ENCODE measurements at regions not wholly inside any gene's neighbourhood (a gene's known extent, or its start where the extent isn't known, plus 50 kb on each side); places are given as distances from the start of the nearest gene placed in this dataset.

DNA sequence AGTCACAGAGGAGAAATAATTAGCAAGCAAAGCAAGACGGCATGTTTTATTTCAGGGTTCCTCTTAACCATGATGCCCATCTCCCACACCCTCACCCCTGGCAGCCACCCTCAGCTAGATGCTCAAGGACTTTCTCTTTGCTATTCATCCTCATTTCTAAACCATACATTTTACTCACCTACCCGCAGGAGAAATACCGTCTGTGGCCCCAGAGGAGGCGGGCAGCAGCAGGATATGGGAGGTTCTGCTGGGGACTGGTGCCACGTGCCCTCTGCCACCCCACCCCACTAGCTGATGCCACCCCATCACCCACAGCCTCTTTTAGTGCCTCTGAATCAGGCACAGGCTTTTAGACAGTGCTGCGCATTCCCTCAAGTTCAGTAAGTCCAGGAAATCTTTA lies 168.7 kb upstream of the ITGB1 start:
- Histone ChIP-seq H3K36me3 (ENCODE audit: control insufficient read depth in 2 of 2, insufficient read depth in 1 of 2, low read length in 2 of 2) (no peaks in the 10 kb centered on the region), H3K27ac (ENCODE audit: extremely low read depth, low read depth, low read length) (no peak overlapping the region), H3K9me3 (ENCODE audit: control insufficient read depth, insufficient read depth, low read depth, low read length) (no peaks in the 10 kb centered on the region), H3K4me1 (ENCODE audit: control insufficient read depth, insufficient read depth, low read length) (no peaks in the 10 kb centered on the region), H3K4me3 (ENCODE audit: low read depth, low read length) (no peak overlapping the region)
- TF ChIP-seq FEZF1 (tag by site-specific recombination; IDR thresholded peaks at IDR 0.05): no peak
- TF ChIP-seq ZNF2 (tag by site-specific recombination; IDR thresholded peaks at IDR 0.05): no peak
- TF ChIP-seq ZFP37 (tag by site-specific recombination; IDR thresholded peaks at IDR 0.05): no peak
- TF ChIP-seq, protein P1, sequence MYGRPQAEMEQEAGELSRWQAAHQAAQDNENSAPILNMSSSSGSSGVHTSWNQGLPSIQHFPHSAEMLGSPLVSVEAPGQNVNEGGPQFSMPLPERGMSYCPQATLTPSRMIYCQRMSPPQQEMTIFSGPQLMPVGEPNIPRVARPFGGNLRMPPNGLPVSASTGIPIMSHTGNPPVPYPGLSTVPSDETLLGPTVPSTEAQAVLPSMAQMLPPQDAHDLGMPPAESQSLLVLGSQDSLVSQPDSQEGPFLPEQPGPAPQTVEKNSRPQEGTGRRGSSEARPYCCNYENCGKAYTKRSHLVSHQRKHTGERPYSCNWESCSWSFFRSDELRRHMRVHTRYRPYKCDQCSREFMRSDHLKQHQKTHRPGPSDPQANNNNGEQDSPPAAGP (tag by site-specific recombination; IDR thresholded peaks at IDR 0.05): no peak
- ChIA-PET POLR2A (no interaction called here), CTCF (interaction anchor here (1.3 to 1.9 kb wide), 2 partner anchors 11 to 17 kb away, joined by 4 to 6 read pairs; no protein-coding TSS in a partner anchor)

GRCh38 chr10:33125522-33126517 lies 167.8 kb upstream of the ITGB1 start:
- H3K27ac ChIP-seq (ENCODE audit: extremely low read depth, low read depth, low read length): no peak overlapping the region
- ChIA-PET POLR2A (interaction anchor here (0.6 kb wide), 1 partner anchor 180 kb away, joined by 4 read pairs; no protein-coding TSS in a partner anchor), CTCF (interaction anchor here (0.7 to 1.9 kb wide), 5 partner anchors 7 to 16 kb away, joined by 3 to 7 read pairs (median 4); no protein-coding TSS in a partner anchor)

More at GRCh38 chr10:33125522-33126517, 167.8 kb upstream of the ITGB1 start:
- no peaks in the 10 kb centered on the region for H3K4me1 ChIP-seq (ENCODE audit: control insufficient read depth, insufficient read depth, low read length)
- H3K9me3 ChIP-seq (ENCODE audit: control insufficient read depth, insufficient read depth, low read depth, low read length): no peaks in the 10 kb centered on the region
- no peak for TF ChIP-seq ZNF473 (tag by site-specific recombination; IDR thresholded peaks at IDR 0.05)
- TF ChIP-seq, protein P2, sequence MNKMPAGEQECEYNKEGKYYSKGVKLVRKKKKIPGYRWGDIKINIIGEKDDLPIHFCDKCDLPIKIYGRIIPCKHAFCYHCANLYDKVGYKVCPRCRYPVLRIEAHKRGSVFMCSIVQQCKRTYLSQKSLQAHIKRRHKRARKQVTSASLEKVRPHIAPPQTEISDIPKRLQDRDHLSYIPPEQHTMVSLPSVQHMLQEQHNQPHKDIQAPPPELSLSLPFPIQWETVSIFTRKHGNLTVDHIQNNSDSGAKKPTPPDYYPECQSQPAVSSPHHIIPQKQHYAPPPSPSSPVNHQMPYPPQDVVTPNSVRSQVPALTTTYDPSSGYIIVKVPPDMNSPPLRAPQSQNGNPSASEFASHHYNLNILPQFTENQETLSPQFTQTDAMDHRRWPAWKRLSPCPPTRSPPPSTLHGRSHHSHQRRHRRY (tag by site-specific recombination; IDR thresholded peaks at IDR 0.05): no peak
- no peak for TF ChIP-seq ZNF830 (tag by site-specific recombination; IDR thresholded peaks at IDR 0.05; ENCODE audit: low read depth)
- TF ChIP-seq ZNF266 (tag by site-specific recombination; IDR thresholded peaks at IDR 0.05; ENCODE audit: low read depth): no peak
- no peak for TF ChIP-seq ZNF169 (tag by site-specific recombination; IDR thresholded peaks at IDR 0.05)
- TF ChIP-seq SCRT2 (tag by site-specific recombination; IDR thresholded peaks at IDR 0.05): no peak
- no peak for TF ChIP-seq MEIS1 (CRISPR knock-in tag; IDR thresholded peaks at IDR 0.05; ENCODE audit: borderline replicate concordance)
- TF ChIP-seq, protein P3, sequence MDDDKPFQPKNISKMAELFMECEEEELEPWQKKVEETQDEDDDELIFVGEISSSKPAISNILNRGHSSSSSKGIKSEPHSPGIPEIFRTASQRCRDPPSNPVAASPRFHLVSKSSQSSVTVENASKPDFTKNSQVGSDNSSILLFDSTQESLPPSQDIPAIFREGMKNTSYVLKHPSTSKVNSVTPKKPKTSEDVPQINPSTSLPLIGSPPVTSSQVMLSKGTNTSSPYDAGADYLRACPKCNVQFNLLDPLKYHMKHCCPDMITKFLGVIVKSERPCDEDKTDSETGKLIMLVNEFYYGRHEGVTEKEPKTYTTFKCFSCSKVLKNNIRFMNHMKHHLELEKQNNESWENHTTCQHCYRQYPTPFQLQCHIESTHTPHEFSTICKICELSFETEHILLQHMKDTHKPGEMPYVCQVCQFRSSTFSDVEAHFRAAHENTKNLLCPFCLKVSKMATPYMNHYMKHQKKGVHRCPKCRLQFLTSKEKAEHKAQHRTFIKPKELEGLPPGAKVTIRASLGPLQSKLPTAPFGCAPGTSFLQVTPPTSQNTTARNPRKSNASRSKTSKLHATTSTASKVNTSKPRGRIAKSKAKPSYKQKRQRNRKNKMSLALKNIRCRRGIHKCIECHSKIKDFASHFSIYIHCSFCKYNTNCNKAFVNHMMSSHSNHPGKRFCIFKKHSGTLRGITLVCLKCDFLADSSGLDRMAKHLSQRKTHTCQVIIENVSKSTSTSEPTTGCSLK (tag by site-specific recombination; IDR thresholded peaks at IDR 0.05): no peak
- no peak for TF ChIP-seq ZSCAN5A (tag by site-specific recombination; IDR thresholded peaks at IDR 0.05)
- no peak for TF ChIP-seq ZSCAN30 (tag by site-specific recombination; IDR thresholded peaks at IDR 0.05)
- TF ChIP-seq, protein P4, sequence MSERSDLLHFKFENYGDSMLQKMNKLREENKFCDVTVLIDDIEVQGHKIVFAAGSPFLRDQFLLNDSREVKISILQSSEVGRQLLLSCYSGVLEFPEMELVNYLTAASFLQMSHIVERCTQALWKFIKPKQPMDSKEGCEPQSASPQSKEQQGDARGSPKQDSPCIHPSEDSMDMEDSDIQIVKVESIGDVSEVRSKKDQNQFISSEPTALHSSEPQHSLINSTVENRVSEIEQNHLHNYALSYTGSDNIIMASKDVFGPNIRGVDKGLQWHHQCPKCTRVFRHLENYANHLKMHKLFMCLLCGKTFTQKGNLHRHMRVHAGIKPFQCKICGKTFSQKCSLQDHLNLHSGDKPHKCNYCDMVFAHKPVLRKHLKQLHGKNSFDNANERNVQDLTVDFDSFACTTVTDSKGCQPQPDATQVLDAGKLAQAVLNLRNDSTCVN (tag by site-specific recombination; optimal IDR thresholded peaks at IDR 0.05): no peak
- H3K36me3 ChIP-seq (ENCODE audit: control insufficient read depth in 2 of 2, insufficient read depth in 1 of 2, low read length in 2 of 2): no peaks in the 10 kb centered on the region
- H3K4me3 ChIP-seq (ENCODE audit: low read depth, low read length): no peak overlapping the region

All from HEK293 (cell line).